ENCODE measurements at regions not wholly inside any gene's neighbourhood (a gene's known extent, or its start where the extent isn't known, plus 50 kb on each side); places are given as distances from the start of the nearest gene placed in this dataset.

DNA sequence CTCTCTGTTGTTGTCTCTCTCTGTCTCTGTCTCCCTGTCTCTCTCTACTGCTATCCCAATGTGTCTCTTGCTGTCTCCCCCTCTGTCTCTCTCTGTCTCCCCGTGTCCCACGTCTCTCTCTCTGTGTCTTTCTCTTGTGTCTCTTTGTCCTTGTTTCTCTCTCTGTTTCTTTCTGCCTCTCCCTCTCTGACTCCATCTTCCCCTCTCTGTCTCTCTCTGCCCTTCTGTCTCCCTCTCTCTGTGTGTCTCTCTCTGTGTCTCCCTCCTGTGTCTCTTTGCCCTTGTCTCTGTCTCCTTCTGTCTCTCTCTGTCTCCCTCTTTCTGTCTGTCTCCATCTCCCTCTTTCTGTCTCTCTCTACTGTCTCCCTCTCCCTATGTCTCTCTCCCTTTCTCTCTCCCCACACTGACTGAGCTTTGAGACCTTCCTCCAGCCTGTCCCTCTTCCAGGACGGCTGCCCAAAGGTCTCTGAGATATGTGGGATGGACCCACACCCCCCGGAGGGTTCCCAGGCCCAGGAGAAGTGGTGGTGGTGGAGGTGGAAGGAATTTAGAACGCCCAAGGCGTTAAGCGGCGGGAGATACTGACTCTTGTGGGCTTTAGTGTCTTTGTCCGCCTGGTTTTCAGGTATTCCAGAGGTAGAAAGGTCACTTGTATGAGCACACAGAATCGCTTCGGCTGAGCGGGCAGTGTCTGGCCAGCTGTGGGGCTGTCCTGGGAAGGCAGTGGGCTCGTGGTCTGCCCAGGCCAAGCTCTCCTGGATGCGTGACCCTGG, 65.5 kb upstream of the CCND1 start:
- H3K9me3 Mint-ChIP-seq (ENCODE audit: unreplicated experiment): no peaks in the 10 kb centered on the region

DNA sequence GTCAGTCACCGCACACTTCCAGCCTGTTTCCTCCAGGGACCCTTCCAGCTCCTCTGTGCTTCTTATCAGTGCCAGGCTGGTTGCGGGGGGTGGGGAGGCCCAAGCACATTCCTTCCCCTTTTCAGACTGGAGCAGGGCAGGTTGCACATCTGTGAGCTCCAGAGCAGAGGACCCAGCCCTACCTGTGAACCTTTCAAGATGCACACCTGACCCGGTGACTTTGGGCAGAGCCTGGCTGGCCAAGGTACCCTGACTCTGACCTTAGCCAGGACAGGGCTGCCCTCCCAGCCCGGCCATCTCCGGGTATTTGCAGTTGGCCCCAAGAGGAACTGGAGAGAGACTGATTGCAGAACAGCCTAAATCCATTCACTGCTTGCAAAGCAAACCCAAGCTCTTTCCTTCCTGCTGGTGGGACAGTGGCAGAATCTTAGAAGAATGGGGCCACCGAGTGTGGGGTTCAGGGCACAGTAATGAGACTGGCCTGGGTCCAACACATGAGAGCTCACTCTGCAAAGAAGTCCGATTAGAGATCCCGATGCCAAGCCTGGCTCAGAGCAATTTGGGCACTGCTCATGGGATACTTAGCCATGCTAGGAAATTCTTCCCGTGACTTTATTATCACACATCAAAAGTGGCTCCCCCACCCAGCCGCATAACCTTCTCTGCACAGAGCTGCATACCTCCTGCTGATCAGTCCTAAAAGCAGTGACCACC, 64.7 kb upstream of the CCND1 start:
- no peaks in the 10 kb centered on the region for H3K9me3 Mint-ChIP-seq (ENCODE audit: unreplicated experiment)
- no peaks in the 10 kb centered on the region for H3K27me3 Mint-ChIP-seq (ENCODE audit: unreplicated experiment)

More for the DNA sequence above, 65.5 kb upstream of the CCND1 start:
- TF ChIP-seq, protein P1, sequence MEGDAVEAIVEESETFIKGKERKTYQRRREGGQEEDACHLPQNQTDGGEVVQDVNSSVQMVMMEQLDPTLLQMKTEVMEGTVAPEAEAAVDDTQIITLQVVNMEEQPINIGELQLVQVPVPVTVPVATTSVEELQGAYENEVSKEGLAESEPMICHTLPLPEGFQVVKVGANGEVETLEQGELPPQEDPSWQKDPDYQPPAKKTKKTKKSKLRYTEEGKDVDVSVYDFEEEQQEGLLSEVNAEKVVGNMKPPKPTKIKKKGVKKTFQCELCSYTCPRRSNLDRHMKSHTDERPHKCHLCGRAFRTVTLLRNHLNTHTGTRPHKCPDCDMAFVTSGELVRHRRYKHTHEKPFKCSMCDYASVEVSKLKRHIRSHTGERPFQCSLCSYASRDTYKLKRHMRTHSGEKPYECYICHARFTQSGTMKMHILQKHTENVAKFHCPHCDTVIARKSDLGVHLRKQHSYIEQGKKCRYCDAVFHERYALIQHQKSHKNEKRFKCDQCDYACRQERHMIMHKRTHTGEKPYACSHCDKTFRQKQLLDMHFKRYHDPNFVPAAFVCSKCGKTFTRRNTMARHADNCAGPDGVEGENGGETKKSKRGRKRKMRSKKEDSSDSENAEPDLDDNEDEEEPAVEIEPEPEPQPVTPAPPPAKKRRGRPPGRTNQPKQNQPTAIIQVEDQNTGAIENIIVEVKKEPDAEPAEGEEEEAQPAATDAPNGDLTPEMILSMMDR (IDR thresholded peaks at IDR 0.05): no peak
- H3K36me3 Mint-ChIP-seq (ENCODE audit: unreplicated experiment): no peaks in the 10 kb centered on the region
- H3K27me3 Mint-ChIP-seq (ENCODE audit: unreplicated experiment): no peaks in the 10 kb centered on the region
- no peak for DNase-seq (ENCODE audit: extremely low spot score, unreplicated experiment)
- no peaks in the 10 kb centered on the region for H3K4me1 Mint-ChIP-seq (ENCODE audit: unreplicated experiment)
- no peak overlapping the region for H3K4me3 Mint-ChIP-seq (ENCODE audit: unreplicated experiment)
- no peak overlapping the region for H3K27ac Mint-ChIP-seq (ENCODE audit: unreplicated experiment)

DNA sequence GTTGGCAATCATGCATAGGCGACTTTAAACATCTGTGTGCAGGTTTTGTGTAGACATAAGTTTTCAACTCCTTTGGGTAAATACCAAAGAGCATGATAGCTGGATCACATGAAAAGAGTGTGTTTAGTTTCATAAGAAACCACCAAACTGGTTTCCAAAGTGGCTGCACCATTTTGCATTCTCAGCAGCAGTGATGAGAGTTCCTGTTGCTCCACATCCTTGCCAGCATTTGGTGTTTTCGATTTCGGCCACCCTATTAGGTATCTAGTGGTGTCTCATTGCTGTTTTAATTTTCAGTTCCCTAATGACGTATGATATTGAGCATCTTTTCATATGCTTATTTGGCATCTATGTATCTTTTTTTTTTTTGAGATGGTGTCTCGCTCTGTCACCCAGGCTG, 62.8 kb upstream of the CCND1 start:
- TF ChIP-seq, protein P1 (IDR thresholded peaks at IDR 0.05): no peak
- Mint-ChIP-seq H3K4me1 (ENCODE audit: unreplicated experiment) (no peaks in the 10 kb centered on the region), H3K27me3 (ENCODE audit: unreplicated experiment) (no peaks in the 10 kb centered on the region), H3K9me3 (ENCODE audit: unreplicated experiment) (no peaks in the 10 kb centered on the region), H3K36me3 (ENCODE audit: unreplicated experiment) (no peaks in the 10 kb centered on the region), H3K4me3 (ENCODE audit: unreplicated experiment) (no peak overlapping the region), H3K27ac (ENCODE audit: unreplicated experiment) (no peak overlapping the region)
- DNase-seq (ENCODE audit: extremely low spot score, unreplicated experiment): no peak

More for the DNA sequence above, 64.7 kb upstream of the CCND1 start:
- Mint-ChIP-seq H3K36me3 (ENCODE audit: unreplicated experiment) (no peaks in the 10 kb centered on the region), H3K4me3 (ENCODE audit: unreplicated experiment) (no peak overlapping the region), H3K27ac (ENCODE audit: unreplicated experiment) (no peak overlapping the region), H3K4me1 (ENCODE audit: unreplicated experiment) (no peaks in the 10 kb centered on the region)
- TF ChIP-seq, protein P1 (IDR thresholded peaks at IDR 0.05): no peak
- no peak for DNase-seq (ENCODE audit: extremely low spot score, unreplicated experiment)

DNA sequence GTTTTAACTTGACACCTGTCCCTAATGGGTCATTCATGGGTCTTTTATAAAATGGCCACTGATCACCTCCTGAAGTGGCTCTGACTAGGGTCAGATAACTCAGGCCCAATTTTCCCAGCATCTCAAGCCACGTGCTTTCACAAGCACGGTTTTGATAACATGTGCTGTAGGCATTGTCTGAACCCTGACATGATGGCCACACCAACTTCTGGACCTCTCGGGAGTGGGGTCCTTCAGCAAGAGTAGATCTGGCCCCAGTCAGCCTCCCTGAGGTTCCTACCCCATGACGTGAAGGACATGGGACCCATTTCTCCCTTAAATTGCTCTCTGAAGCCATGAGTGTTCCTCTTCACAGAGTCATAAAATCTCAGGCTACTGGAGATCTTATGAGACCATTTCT, 60.4 kb upstream of the CCND1 start:
- TF ChIP-seq, protein P1 (IDR thresholded peaks at IDR 0.05): no peak
- H3K36me3 Mint-ChIP-seq (ENCODE audit: unreplicated experiment): no peaks in the 10 kb centered on the region
- no peak for DNase-seq (ENCODE audit: extremely low spot score, unreplicated experiment)
- H3K4me3 Mint-ChIP-seq (ENCODE audit: unreplicated experiment): no peak overlapping the region
- no peaks in the 10 kb centered on the region for H3K4me1 Mint-ChIP-seq (ENCODE audit: unreplicated experiment)
- no peaks in the 10 kb centered on the region for H3K9me3 Mint-ChIP-seq (ENCODE audit: unreplicated experiment)
- H3K27me3 Mint-ChIP-seq (ENCODE audit: unreplicated experiment): no peaks in the 10 kb centered on the region
- H3K27ac Mint-ChIP-seq (ENCODE audit: unreplicated experiment): no peak overlapping the region

DNA sequence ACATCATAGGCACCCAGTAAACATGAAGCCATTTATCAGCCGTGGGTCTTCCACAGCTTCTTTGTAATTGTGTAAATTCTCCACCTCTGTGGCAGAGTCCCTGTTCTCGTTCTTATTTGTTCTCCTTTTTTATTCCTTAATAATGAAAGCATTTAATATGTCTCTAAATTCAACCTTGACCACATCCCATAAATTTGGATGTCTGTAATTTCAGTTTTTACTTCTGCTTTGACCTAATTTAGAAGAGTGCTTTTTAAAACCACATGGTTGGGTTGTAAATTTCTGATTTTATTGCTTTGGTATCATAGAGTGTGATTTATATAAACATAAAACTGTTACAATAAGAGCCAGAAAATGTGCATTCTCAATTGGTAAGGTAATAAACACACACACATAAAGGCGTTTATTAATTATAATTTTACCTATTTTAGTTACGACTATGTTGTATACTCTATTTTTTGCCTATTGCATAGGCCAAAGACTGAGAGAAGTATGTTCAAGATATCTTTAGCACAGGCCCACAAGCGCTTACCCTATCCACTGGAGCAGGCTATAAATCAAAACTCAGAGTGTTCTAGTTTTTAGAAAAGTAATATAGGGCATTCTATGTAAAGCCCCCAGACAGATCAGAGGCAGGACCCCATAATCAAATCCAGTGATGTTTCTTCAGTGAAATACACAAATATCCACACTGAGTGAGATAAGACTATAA, 58.0 kb upstream of the CCND1 start:
- H3K4me1 Mint-ChIP-seq (ENCODE audit: unreplicated experiment): peaks cover 1% of the 10 kb centered on the region
- DNase-seq (ENCODE audit: extremely low spot score, unreplicated experiment): no peak
- H3K36me3 Mint-ChIP-seq (ENCODE audit: unreplicated experiment): no peaks in the 10 kb centered on the region
- H3K9me3 Mint-ChIP-seq (ENCODE audit: unreplicated experiment): no peaks in the 10 kb centered on the region
- no peak overlapping the region for H3K4me3 Mint-ChIP-seq (ENCODE audit: unreplicated experiment)
- TF ChIP-seq, protein P1 (IDR thresholded peaks at IDR 0.05): no peak
- no peaks in the 10 kb centered on the region for H3K27me3 Mint-ChIP-seq (ENCODE audit: unreplicated experiment)
- no peak overlapping the region for H3K27ac Mint-ChIP-seq (ENCODE audit: unreplicated experiment)
